Small intestine (tissue), 7 donors: ENCODE measurements at regions not wholly inside any gene's neighbourhood (a gene's known extent, or its start where the extent isn't known, plus 50 kb on each side); places are given as distances from the start of the nearest gene placed in this dataset.

Experiments used
- DNase-seq, 2 donors: peaks; one replicate each; pipeline versions ENCODE4 v3.0.0 to v3.0.0-alpha.2; 2013
- FAIRE-seq: peaks from 2 replicates; lab custom pipeline; 2012; peaks lifted over from hg19 to GRCh38; lab: Jason Lieb, UNC
- H3K27ac ChIP-seq, 3 donors: one replicate each; pipeline ENCODE4 v1.5.1; 2013; ENCODE audit warnings: low read length in 2 of 3, mild to moderate bottlenecking in 2 of 3, control low read depth in 1 of 3, inconsistent platforms in 1 of 3, low read depth in 1 of 3, moderate library complexity in 1 of 3
- H3K27me3 ChIP-seq, 3 donors: one replicate each; pipeline ENCODE4 v1.6.1; 2013; ENCODE audit warnings: low read length in 3 of 3, inconsistent platforms in 1 of 3; ENCODE audit not compliant: control insufficient read depth in 3 of 3, insufficient read depth in 3 of 3
- H3K36me3 ChIP-seq, 3 donors: one replicate each; pipeline ENCODE4 v1.6.1; 2013; ENCODE audit warnings: low read length in 3 of 3, inconsistent platforms in 1 of 3, low read depth in 1 of 3, mild to moderate bottlenecking in 1 of 3, moderate library complexity in 1 of 3; ENCODE audit not compliant: control insufficient read depth in 3 of 3, insufficient read depth in 2 of 3
- H3K4me1 ChIP-seq, 3 donors: one replicate each; pipeline ENCODE4 v1.6.1; 2013; ENCODE audit warnings: low read length in 2 of 3, inconsistent platforms in 1 of 3, low read depth in 1 of 3, mild to moderate bottlenecking in 1 of 3, moderate library complexity in 1 of 3; ENCODE audit not compliant: control insufficient read depth in 3 of 3, insufficient read depth in 2 of 3
- H3K4me3 ChIP-seq, 3 donors: one replicate each; pipeline ENCODE4 v1.5.1; 2013; ENCODE audit warnings: low read length in 3 of 3, control low read depth in 1 of 3, inconsistent platforms in 1 of 3, low read depth in 1 of 3, mild to moderate bottlenecking in 1 of 3, moderate library complexity in 1 of 3
- H3K9me3 ChIP-seq, 2 donors: one replicate each; pipeline ENCODE4 v1.6.1; 2013; ENCODE audit warnings: low read depth in 1 of 2, low read length in 1 of 2; ENCODE audit not compliant: control insufficient read depth in 2 of 2, insufficient read depth in 1 of 2
- WGBS, 3 donors: extraction: QIAGEN DNeasy Blood & Tissue Kit; methylation state at CpG; one replicate each; pipeline ENCODE4 v1.1.7; 2013; 5-methylcytosine and 5-hydroxymethylcytosine counted together
- donor health status: healthy with polysubstance abuse.
- donor health status: control.
- donor health status: control.
- donor health status: Bipolar disorder and iron deficiency.
- donor health status: healthy.

GRCh38 chr5:110082863-110083262, 393.1 kb downstream of the MAN2A1 start:
- 90 to 93% (median 92%) methylated on average over 2 of the region's 2 CpGs for WGBS, 3 donors
- Histone ChIP-seq H3K4me1 (no peaks in the 10 kb centered on the region), H3K27ac (no peak overlapping the region), H3K4me3 (no peak overlapping the region), H3K9me3 (no peaks in the 10 kb centered on the region), H3K36me3 (no peaks in the 10 kb centered on the region), H3K27me3 (no peaks in the 10 kb centered on the region)
- DNase-seq (no peak), FAIRE-seq (no peak)

GRCh38 chr5:110085826-110086225, 396.1 kb downstream of the MAN2A1 start:
- DNase-seq (no peak), FAIRE-seq (no peak)
- H3K27ac ChIP-seq: no peak overlapping the region
- H3K27me3 ChIP-seq: no peaks in the 10 kb centered on the region
- no peaks in the 10 kb centered on the region for H3K36me3 ChIP-seq
- 93 to 96% (median 96%) methylated on average over 1 of the region's 1 CpG for WGBS, 3 donors
- no peaks in the 10 kb centered on the region for H3K9me3 ChIP-seq
- no peaks in the 10 kb centered on the region for H3K4me1 ChIP-seq
- no peak overlapping the region for H3K4me3 ChIP-seq

- H3K36me3 ChIP-seq: no peaks in the 10 kb centered on the region
- WGBS, 3 donors: 57 to 72% (median 63%) methylated on average over 6 of the region's 6 CpGs
- no peaks in the 10 kb centered on the region for H3K4me1 ChIP-seq
- H3K9me3 ChIP-seq: no peaks in the 10 kb centered on the region
- DNase-seq (no peak), FAIRE-seq (no peak)
- H3K27ac ChIP-seq: no peak overlapping the region
- no peak overlapping the region for H3K4me3 ChIP-seq
- H3K27me3 ChIP-seq: no peaks in the 10 kb centered on the region
These were observed 397.1 kb downstream of the MAN2A1 start for GRCh38 chr5:110086658-110087388.

GRCh38 chr5:110087829-110088228, 398.1 kb downstream of the MAN2A1 start:
- Histone ChIP-seq H3K4me3 (no peak overlapping the region), H3K27ac (no peak overlapping the region), H3K36me3 (no peaks in the 10 kb centered on the region), H3K4me1 (no peaks in the 10 kb centered on the region), H3K9me3 (no peaks in the 10 kb centered on the region), H3K27me3 (no peaks in the 10 kb centered on the region)
- 67 to 79% (median 73%) methylated on average over 7 of the region's 7 CpGs for WGBS, 3 donors
- FAIRE-seq (no peak), DNase-seq (no peak)

GRCh38 chr5:110088676-110089436, 399.1 kb downstream of the MAN2A1 start:
- Histone ChIP-seq H3K4me1 (peaks cover 0 to 3% (median 0%) of the 10 kb centered on the region in 3 donors), H3K9me3 (no peaks in the 10 kb centered on the region), H3K27me3 (no peaks in the 10 kb centered on the region), H3K4me3 (no peak overlapping the region), H3K36me3 (no peaks in the 10 kb centered on the region), H3K27ac (no peak overlapping the region)
- FAIRE-seq (no peak), DNase-seq (no peak)
- 17 to 50% (median 44%) methylated on average over 1 of the region's 1 CpG for WGBS, 3 donors

GRCh38 chr5:110092955-110093785, 403.4 kb downstream of the MAN2A1 start:
- no peak overlapping the region for H3K4me3 ChIP-seq
- peaks cover 0 to 3% (median 0%) of the 10 kb centered on the region in 3 donors for H3K4me1 ChIP-seq
- FAIRE-seq (no peak), DNase-seq (peak; percentile 6 to 7)
- WGBS, 3 donors: 20 to 50% (median 35%) methylated on average over 4 of the region's 4 CpGs
- H3K27me3 ChIP-seq: no peaks in the 10 kb centered on the region
- H3K9me3 ChIP-seq: no peaks in the 10 kb centered on the region
- no peak overlapping the region for H3K27ac ChIP-seq
- no peaks in the 10 kb centered on the region for H3K36me3 ChIP-seq

- no peak for DNase-seq
- Histone ChIP-seq H3K27ac (no peak overlapping the region), H3K36me3 (no peaks in the 10 kb centered on the region), H3K4me3 (no peak overlapping the region), H3K9me3 (no peaks in the 10 kb centered on the region), H3K4me1 (peaks cover 0 to 3% (median 0%) of the 10 kb centered on the region in 3 donors), H3K27me3 (no peaks in the 10 kb centered on the region)
- FAIRE-seq: no peak
- WGBS, 3 donors: 87 to 91% (median 89%) methylated on average over 2 of the region's 2 CpGs
These were observed 404.4 kb downstream of the MAN2A1 start for GRCh38 chr5:110094109-110094508.

- DNase-seq: no peak
- Histone ChIP-seq H3K36me3 (no peaks in the 10 kb centered on the region), H3K4me3 (no peak overlapping the region), H3K9me3 (no peaks in the 10 kb centered on the region), H3K27ac (no peak overlapping the region), H3K4me1 (peaks cover 0 to 3% (median 0%) of the 10 kb centered on the region in 3 donors), H3K27me3 (no peaks in the 10 kb centered on the region)
- no peak for FAIRE-seq
These were observed 404.8 kb downstream of the MAN2A1 start for GRCh38 chr5:110094548-110094947.
